Esophagus (tissue), 2 donors: ENCODE measurements at regions not wholly inside any gene's neighbourhood (a gene's known extent, or its start where the extent isn't known, plus 50 kb on each side); places are given as distances from the start of the nearest gene placed in this dataset.

Source experiments
- H3K27ac ChIP-seq, 2 donors: one replicate each; pipeline ENCODE4 v1.5.1; 2013; ENCODE audit warnings: low read depth in 2 of 2, mild to moderate bottlenecking in 2 of 2, inconsistent platforms in 1 of 2, low read length in 1 of 2, moderate library complexity in 1 of 2
- H3K27me3 ChIP-seq, 2 donors: one replicate each; pipeline ENCODE4 v1.6.1; 2013; ENCODE audit warnings: low read length in 2 of 2, control low read depth in 1 of 2, mild to moderate bottlenecking in 1 of 2; ENCODE audit not compliant: insufficient read depth in 2 of 2, control insufficient read depth in 1 of 2
- H3K36me3 ChIP-seq, 2 donors: one replicate each; pipeline ENCODE4 v1.6.1; 2013; ENCODE audit warnings: low read length in 1 of 2; ENCODE audit not compliant: control insufficient read depth in 2 of 2, insufficient read depth in 2 of 2
- H3K4me1 ChIP-seq, 2 donors: one replicate each; pipeline ENCODE4 v1.6.1; 2013; ENCODE audit warnings: low read length in 1 of 2; ENCODE audit not compliant: control insufficient read depth in 2 of 2, insufficient read depth in 2 of 2
- H3K4me3 ChIP-seq, 2 donors: one replicate each; pipeline ENCODE4 v1.5.1; 2013; ENCODE audit warnings: low read length in 2 of 2, mild to moderate bottlenecking in 2 of 2, low read depth in 1 of 2, moderate library complexity in 1 of 2
- H3K9me3 ChIP-seq, 2 donors: one replicate each; pipeline ENCODE4 v1.6.1; 2013; ENCODE audit warnings: mild to moderate bottlenecking in 2 of 2, low read depth in 1 of 2, low read length in 1 of 2, moderate library complexity in 1 of 2; ENCODE audit not compliant: control insufficient read depth in 2 of 2, insufficient read depth in 1 of 2
- WGBS, 2 donors: extraction: QIAGEN DNeasy Blood & Tissue Kit; methylation state at CpG; one replicate each; pipeline ENCODE4 v1.1.7; 2013; 5-methylcytosine and 5-hydroxymethylcytosine counted together
- donor health status: healthy with polysubstance abuse.
- donor health status: Bipolar disorder and iron deficiency.

GRCh38 chr22:47805394-47805935, 1043.0 kb downstream of the TBC1D22A start:
- Histone ChIP-seq H3K9me3 (peaks cover 4 to 10% of the 10 kb centered on the region in 2 donors), H3K27me3 (no peaks in the 10 kb centered on the region), H3K4me3 (no peak overlapping the region), H3K4me1 (no peaks in the 10 kb centered on the region), H3K36me3 (no peaks in the 10 kb centered on the region), H3K27ac (no peak overlapping the region)
- 91 to 94% methylated on average over 6 of the region's 6 CpGs for WGBS, 2 donors

GRCh38 chr22:47804281-47804680, 1041.8 kb downstream of the TBC1D22A start:
- no peak overlapping the region for H3K27ac ChIP-seq
- H3K9me3 ChIP-seq = peaks cover 4 to 6% of the 10 kb centered on the region in 2 donors
- no peak overlapping the region for H3K4me3 ChIP-seq
- no peaks in the 10 kb centered on the region for H3K27me3 ChIP-seq
- no peaks in the 10 kb centered on the region for H3K4me1 ChIP-seq
- H3K36me3 ChIP-seq = no peaks in the 10 kb centered on the region
- WGBS, 2 donors = 76 to 86% methylated on average over 6 of the region's 6 CpGs

- Histone ChIP-seq H3K36me3 (no peaks in the 10 kb centered on the region), H3K9me3 (peaks cover 0 to 6% of the 10 kb centered on the region in 2 donors), H3K27ac (no peak overlapping the region), H3K4me1 (no peaks in the 10 kb centered on the region), H3K4me3 (no peak overlapping the region), H3K27me3 (peaks cover 0 to 2% of the 10 kb centered on the region in 2 donors)
- 72 to 73% methylated on average over 14 of the region's 14 CpGs for WGBS, 2 donors
These were observed 1040.0 kb downstream of the TBC1D22A start for GRCh38 chr22:47802421-47802820.

- Histone ChIP-seq H3K36me3 (no peaks in the 10 kb centered on the region), H3K4me3 (no peak overlapping the region), H3K4me1 (no peaks in the 10 kb centered on the region), H3K27me3 (peaks cover 0 to 2% of the 10 kb centered on the region in 2 donors), H3K27ac (no peak overlapping the region), H3K9me3 (peaks cover 0 to 6% of the 10 kb centered on the region in 2 donors)
- WGBS, 2 donors = 77 to 80% methylated on average over 11 of the region's 11 CpGs
These were observed 1039.2 kb downstream of the TBC1D22A start for GRCh38 chr22:47801541-47802245.

- no peaks in the 10 kb centered on the region for H3K4me1 ChIP-seq
- no peak overlapping the region for H3K27ac ChIP-seq
- WGBS, 2 donors = 85 to 88% methylated on average over 4 of the region's 4 CpGs
- no peaks in the 10 kb centered on the region for H3K36me3 ChIP-seq
- H3K4me3 ChIP-seq = no peak overlapping the region
- peaks cover 0 to 6% of the 10 kb centered on the region in 2 donors for H3K9me3 ChIP-seq
- peaks cover 0 to 2% of the 10 kb centered on the region in 2 donors for H3K27me3 ChIP-seq
These were observed 1035.8 kb downstream of the TBC1D22A start for GRCh38 chr22:47798229-47798628.

- no peak overlapping the region for H3K4me3 ChIP-seq
- peaks cover 0 to 6% of the 10 kb centered on the region in 2 donors for H3K9me3 ChIP-seq
- H3K4me1 ChIP-seq = no peaks in the 10 kb centered on the region
- no peak overlapping the region for H3K27ac ChIP-seq
- peaks cover 0 to 2% of the 10 kb centered on the region in 2 donors for H3K27me3 ChIP-seq
- 75 to 84% methylated on average over 6 of the region's 6 CpGs for WGBS, 2 donors
- no peaks in the 10 kb centered on the region for H3K36me3 ChIP-seq
These were observed 1035.0 kb downstream of the TBC1D22A start for GRCh38 chr22:47797342-47797945.

GRCh38 chr22:47796128-47796908, 1033.9 kb downstream of the TBC1D22A start:
- 93% methylated on average over 11 of the region's 11 CpGs for WGBS, 2 donors
- Histone ChIP-seq H3K27ac (no peak overlapping the region), H3K9me3 (no peaks in the 10 kb centered on the region), H3K4me3 (no peak overlapping the region), H3K27me3 (peaks cover 0 to 2% of the 10 kb centered on the region in 2 donors), H3K36me3 (no peaks in the 10 kb centered on the region), H3K4me1 (no peaks in the 10 kb centered on the region)

- Histone ChIP-seq H3K27ac (no peak overlapping the region), H3K36me3 (no peaks in the 10 kb centered on the region), H3K4me3 (no peak overlapping the region), H3K27me3 (peaks cover 0 to 2% of the 10 kb centered on the region in 2 donors), H3K9me3 (no peaks in the 10 kb centered on the region), H3K4me1 (no peaks in the 10 kb centered on the region)
- WGBS, 2 donors = 77 to 90% methylated on average over 10 of the region's 10 CpGs
These were observed 1033.2 kb downstream of the TBC1D22A start for GRCh38 chr22:47795477-47796127.

GRCh38 chr22:47794851-47795250, 1032.4 kb downstream of the TBC1D22A start:
- Histone ChIP-seq H3K4me3 (no peak overlapping the region), H3K27me3 (peaks cover 0 to 2% of the 10 kb centered on the region in 2 donors), H3K36me3 (no peaks in the 10 kb centered on the region), H3K4me1 (no peaks in the 10 kb centered on the region), H3K27ac (no peak overlapping the region), H3K9me3 (no peaks in the 10 kb centered on the region)
- WGBS, 2 donors = 71 to 75% methylated on average over 10 of the region's 10 CpGs
